SK-N-SH treated with all-trans-retinoic acid at 6 μM for 48 hours (cell line): ENCODE measurements at regions not wholly inside any gene's neighbourhood (a gene's known extent, or its start where the extent isn't known, plus 50 kb on each side); places are given as distances from the start of the nearest gene placed in this dataset.

Experiments used
- CREB5 ChIP-seq: fragments of 250-450 bp; sonication (Bioruptor Pico); IDR thresholded peaks from 2 replicates; pipeline ENCODE4 v1.5.1; 2020; ENCODE audit warnings: low read depth, mild to moderate bottlenecking, moderate library complexity
- ESRRG ChIP-seq: fragments of 250-450 bp; sonication (Bioruptor Pico); IDR thresholded peaks from 2 replicates; pipeline ENCODE4 v1.6.1; 2021; ENCODE audit warnings: mild to moderate bottlenecking
- TCF4 ChIP-seq: fragments of 250-450 bp; sonication (Bioruptor Pico); IDR thresholded peaks from 2 replicates; pipeline ENCODE4 v1.8.0; 2021; ENCODE audit warnings: mild to moderate bottlenecking, moderate library complexity, borderline replicate concordance
- TOX ChIP-seq: fragments of 250-450 bp; sonication (Bioruptor Pico); IDR thresholded peaks from 2 replicates; pipeline ENCODE4 v1.8.0; 2021; ENCODE audit warnings: mild to moderate bottlenecking, moderate library complexity, borderline replicate concordance

GRCh38 chrX:16312761-16313623, 145.7 kb downstream of the MAGEB17 start:
- TF ChIP-seq TOX (CRISPR knock-in tag) (no peak), CREB5 (CRISPR knock-in tag) (no peak), ESRRG (no peak), TCF4 (CRISPR knock-in tag) (no peak)
